Fibroblast of skin of left biceps (primary cell): ENCODE measurements at regions not wholly inside any gene's neighbourhood (a gene's known extent, or its start where the extent isn't known, plus 50 kb on each side); places are given as distances from the start of the nearest gene placed in this dataset.

Experiments used
- DNase-seq, 2 experiments: peaks; one replicate each; pipeline ENCODE4 v3.0.0-alpha.2; 2013; ENCODE audit warnings: low read depth in 2 of 2

DNA sequence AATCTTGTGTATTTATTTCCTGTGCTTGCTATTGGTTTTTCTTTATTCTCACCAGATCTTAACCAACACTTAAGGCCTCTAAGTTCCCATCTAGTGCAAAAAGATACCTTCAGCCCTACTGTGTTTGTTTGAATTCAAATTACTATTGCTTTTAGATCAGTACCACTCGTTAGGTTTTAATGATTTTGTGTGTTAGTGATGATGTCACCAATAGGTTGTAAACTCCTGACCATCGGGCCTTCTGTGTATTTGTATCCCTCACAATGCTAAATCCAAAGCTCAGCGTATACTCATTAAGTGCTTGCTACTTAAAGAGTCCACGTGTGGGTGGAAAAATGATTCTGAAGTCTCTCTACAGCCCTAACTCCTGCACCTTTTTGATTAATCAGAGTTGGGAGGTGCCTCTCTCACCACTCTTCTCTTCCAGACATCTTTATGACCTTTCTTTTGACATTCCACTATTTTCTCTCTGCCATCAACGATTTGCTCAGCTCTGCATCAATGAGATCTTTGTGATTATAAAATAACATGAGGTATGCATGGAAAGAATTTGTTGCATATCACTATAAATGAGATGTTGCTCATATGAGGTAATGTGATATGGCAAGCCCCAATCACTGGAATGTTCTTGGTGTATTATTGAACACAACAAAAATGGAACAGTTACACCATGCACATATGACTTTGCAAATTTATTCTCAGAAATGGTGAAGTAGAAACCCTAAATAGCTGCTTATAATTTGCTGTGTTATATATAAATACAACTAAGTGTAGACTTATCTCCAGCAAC is 55.1 kb upstream of the LAMA2 start:
- no peak for DNase-seq

- no peak for DNase-seq
These were observed 56.3 kb upstream of the LAMA2 start for GRCh38 chr6:128826606-128827005.

DNA sequence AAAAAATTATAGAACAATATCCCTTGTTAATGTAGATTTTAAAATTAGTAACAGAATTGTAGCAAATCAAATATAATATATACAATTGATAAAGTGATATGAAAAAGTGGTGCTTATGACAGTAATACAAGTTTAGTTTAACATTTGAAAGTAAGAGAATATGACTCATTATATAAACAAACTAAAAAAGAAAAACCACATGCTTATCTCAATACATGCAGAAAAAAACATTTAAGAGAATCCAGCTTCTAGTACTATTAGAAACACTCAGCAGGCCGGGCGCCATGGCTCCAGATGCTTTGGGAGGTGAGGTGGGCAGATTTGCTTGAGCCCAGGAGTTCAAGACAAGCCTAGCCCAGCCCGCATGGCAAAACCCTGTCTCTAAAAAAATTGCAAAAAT is 60.7 kb upstream of the LAMA2 start:
- no peak for DNase-seq

GRCh38 chr6:128821116-128821515 is 61.8 kb upstream of the LAMA2 start:
- DNase-seq = no peak

DNA sequence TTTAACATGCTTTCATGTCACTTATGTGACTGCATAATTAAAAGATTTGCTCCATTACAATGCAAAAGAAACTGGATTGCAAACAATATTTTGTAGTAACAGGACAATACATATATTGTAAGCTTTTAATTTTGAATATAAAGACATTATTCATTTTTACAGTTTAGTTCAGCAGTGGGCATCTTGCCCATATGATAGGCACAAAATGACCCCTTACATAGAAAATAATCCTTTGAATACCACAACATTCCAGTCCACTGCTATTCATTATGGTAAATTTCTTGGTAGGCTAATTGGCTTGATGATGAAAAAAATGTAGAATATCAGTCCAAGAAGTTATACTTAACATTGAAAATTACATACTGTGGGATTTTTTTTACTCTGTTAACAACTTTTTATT is 74.1 kb upstream of the LAMA2 start:
- DNase-seq = no peak

- DNase-seq = peak; percentile 7 to 10
These were observed 75.4 kb upstream of the LAMA2 start for GRCh38 chr6:128807577-128807976.

DNA sequence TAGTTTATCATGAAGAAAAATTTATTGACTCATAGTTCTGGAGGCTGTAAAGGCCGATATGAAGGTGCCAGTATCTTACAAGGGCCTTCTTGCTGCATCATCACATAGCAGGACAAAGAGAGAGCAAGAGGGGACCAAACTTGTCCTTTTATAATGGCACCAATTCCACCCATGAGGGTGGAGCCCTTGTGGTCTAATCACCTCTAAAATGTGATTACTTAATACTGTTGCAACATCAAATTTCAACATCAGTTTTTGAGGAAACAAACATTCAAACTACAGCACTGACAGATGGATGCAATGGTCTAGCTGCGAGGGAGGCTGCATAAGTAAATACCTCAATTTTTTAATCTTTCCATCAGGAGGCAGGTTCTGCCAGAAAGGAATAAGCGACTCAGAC is 76.7 kb upstream of the LAMA2 start:
- DNase-seq = no peak

- no peak for DNase-seq
These were observed 79.0 kb upstream of the LAMA2 start for GRCh38 chr6:128803911-128804310.

- no peak for DNase-seq
These were observed 81.3 kb upstream of the LAMA2 start for GRCh38 chr6:128801621-128802020.

DNA sequence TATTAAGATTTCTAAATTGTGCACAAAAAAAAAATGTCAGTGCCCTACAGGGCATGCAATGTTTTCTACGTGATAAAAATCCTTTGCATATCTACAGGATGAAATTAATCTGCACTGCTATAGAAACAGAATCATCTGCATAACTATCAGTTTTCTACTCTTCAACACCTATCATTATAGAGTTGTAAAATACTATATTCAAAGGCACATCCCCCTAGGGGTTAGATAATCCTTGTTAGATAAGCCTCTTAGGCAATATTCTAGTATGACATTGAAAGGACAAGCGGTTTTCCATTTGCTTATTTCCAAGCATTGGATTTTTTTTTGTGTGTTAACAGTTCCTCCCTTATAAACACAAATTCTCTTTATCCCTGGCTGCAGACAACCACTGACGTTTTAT is 98.7 kb upstream of the LAMA2 start:
- DNase-seq = no peak

DNA sequence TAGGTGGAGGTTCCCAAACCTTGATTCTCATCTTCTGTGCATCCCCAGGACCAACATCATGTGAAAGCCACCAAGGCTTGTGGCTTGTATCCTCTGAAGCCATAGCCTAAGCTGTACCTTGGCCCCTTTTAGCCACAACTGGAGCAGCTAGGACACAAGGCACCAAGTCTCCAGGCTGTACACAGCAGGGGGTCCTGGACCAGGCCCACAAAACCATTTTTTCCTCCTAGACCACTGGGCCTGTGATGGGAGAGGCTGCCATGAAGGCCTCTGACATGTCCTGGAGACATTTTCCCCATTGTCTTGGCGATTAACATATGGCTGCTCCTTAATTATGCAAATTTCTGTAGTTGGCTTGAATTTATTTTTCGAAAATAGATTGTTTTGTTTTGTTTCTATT is 114.8 kb upstream of the LAMA2 start:
- no peak for DNase-seq

DNA sequence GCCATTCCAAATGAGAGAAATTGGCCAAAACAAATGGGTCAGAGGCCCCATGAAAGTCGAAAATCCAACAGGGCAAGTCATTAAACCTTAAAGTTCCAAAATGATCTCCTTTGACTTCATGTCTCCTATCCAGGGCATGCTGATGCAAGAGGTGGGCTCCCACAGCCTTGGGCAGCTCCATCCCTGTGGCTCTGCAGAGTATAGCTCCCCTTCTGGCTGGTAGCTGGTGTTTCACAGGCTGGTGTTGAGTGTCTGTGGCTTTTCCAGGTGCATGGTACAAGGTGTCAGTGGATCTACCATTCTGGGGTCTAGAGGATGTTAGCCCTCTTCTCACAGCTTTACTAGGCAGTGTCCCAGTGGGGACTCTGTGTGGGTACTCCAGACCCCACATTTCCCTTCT is 115.2 kb upstream of the LAMA2 start:
- DNase-seq = no peak

DNA sequence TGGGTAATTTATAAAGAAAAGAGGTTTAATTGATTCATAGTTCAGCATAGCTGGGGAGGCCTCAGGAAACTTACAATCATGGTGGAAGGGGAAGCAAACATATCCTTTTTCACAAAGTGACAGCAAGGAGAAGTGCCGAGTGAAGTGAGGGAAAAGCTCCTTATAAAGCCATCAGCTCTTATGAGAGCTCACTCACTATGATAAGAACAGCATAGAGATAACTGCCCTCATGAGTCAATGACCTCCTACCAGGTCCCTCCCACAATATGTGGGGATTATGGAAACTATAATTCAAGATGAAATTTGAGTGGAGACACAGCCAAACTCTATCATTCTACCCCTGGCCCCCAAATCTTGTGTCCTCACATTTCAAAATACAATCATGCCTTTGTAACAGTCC is 115.8 kb upstream of the LAMA2 start:
- no peak for DNase-seq

DNA sequence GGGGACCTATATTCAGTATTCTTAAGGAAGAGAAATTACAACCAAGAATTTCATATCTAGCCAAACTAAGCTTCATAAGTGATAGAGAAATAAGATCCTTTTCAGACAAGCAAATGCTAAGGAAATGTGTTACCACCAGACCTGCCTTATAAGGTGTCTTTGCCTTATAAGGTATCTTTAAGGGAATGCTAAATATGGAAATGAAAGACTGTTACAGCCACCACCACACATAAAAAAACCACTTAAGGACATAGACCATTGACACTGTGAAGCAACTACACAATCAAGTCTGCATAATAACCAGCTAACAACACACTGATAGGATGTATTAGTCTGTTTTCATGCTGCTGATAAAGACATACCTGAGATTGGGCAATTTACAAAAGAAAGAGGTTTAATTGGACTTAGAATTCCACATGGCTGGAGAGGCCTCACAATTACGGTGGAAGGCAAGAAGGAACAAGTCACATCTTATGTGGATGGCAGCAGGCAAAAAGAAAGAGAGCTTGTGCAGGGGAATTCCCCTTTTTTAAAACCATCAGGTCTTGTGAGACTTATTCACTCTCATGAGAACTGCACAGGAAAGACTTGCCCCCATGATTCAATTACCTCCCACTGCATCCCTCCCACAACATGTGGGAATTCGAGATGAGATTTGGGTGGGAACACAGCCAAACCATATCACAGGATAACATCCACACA is 119.2 kb upstream of the LAMA2 start:
- DNase-seq = no peak

DNA sequence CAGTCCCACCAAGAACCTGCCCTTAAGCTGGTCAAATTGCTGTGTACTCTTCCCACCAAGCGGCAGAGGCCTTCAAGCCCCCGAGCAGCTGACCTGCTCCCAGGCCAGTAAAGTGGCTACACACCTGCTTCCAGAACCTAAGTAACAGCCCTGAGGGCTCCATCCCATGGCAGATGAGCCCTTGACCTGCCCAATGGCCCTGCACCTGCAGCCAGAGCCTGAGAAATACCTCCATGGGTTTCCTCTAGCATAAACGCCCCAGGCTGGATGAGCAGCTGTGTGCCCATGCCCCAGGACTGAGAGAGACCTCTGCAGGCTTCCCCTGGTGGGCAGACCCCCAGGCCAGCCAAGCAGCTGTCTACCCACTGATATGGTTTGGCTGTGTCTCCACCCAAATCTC is 123.0 kb upstream of the LAMA2 start:
- DNase-seq = no peak

DNA sequence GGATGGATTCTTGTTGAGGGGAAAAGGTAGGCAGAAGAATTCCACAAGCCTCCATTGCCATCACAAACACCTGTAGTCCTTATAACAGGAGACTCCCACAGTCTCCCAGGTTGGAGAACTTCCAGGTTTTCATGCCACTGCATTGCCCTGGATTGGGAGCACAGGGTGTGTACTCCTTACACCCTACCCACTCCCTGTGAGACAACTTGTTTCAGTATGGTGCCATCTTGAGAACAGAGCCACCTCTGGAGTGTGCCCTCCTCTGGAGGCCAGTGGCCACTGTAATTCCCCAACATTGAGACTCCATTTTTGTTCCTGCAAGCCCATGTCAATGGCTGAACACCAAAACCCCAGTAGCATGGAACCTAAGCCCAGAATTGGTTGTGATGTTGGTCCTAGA is 123.5 kb upstream of the LAMA2 start:
- no peak for DNase-seq

DNA sequence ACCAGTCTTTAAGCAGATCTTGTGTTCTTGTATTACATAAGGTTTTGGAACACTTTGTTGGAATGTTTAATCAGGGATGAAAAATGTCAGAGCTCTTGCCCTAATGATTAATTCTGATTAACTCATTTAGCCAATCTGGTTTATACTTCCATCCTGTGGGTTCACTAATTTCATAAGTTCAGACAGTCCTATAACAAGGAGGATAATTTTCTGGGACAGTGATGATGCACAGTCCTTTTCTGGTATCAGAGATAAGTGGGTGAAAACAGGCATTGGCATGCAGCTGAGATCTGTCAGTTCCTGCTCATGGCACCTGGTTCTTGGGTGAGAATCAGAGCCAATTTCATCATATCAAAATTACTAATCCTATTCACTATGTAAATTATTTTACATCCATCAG is 125.0 kb upstream of the LAMA2 start:
- DNase-seq = no peak

DNA sequence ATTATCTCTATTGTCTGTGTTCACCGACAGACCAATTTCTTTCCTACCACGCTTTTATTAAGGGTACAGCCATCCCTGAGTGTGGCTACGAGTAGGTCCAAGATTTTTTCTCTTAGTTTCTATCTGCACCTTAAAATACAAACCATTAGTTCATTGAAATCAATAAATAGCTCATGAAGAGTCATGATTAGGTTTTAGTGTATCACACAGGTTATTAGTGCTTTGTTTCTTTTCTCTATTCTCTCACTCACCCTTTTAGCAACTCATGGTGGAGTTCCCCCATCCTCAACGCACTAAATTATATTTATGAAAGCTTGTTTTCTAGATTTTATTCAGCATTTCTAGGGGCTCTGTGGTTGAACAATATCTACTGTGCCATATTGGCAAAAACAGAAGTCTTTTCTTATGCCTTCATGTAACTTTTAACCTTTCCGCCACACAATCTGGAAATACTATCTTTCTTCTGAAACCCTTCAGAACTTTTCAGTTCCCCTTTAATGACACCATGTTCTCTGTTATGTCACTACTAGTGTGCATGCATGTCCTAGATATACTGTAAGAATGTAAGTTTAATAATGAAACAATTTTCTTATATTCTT is 128.2 kb upstream of the LAMA2 start:
- DNase-seq = no peak

GRCh38 chr6:128743974-128744765 is 138.8 kb upstream of the LAMA2 start:
- DNase-seq = no peak

DNA sequence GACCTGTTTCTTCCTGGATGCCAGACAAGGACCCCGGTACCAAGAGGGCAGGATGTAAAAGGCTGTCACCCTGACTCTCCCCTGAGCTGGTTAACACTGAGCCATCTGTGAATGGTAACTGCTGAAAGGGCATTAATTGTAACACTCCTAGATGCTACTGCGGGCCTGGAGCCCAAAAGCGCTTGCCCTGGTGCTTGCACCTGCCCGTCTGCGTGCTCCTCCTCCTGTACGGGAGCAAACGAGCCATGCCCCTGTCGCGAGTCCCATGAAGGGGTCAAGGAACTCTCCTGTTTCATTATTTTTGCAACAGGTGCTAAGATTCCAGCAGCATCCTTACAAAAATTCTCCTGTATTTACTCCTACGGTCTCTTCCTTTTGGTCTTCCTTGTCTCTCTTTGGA is 140.0 kb upstream of the LAMA2 start:
- no peak for DNase-seq

DNA sequence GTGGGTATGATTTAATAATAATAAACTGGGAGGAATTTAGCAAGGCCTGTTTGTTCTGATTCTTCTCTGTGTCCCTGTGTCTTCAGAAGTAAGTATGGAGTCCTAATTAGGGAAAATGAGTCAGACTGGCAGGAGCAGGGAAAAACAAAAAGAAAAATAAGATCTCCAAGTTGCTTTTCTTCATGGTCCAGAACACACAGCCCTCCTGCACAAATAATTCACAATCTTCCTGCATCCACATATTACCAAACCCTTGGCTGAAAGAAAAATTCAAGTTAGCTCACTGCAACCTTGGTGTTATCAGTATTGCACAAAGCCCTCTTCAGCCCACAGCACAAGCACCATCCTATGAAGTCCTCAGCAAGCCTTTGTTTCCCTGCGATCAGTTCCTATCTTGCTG is 142.0 kb upstream of the LAMA2 start:
- no peak for DNase-seq

DNA sequence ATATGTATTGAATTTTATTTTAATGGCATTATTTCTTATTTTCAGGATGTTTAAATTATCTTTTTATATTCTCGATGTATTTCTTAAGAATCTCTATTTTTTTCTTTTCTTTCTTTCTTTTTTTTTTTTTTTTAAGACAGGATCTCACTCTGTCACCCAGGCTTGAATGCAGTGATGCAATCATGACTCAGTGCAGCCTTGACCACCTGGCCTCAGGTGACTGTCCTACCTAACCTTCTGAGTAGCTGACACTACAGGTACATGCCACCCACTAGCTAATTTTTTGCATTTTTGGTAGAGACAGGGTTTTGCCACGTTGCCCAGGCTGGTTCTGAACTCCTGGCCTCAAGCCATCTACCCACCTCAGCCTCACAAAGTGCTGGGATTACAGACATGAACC is 143.8 kb upstream of the LAMA2 start:
- no peak for DNase-seq
